Keratinocyte (primary cell): ENCODE measurements at regions not wholly inside any gene's neighbourhood (a gene's known extent, or its start where the extent isn't known, plus 50 kb on each side); places are given as distances from the start of the nearest gene placed in this dataset.
"Not testable (repeated sequence)": the region's sequence is repeated elsewhere in the genome, so short reads cannot be mapped to it uniquely, and the experiment has no call there.

Source experiments
- DNase-seq: peaks from one replicate; pipeline ENCODE4 v3.0.0-alpha.2; 2011; ENCODE audit warnings: low read depth, missing footprints, low spot score
- FAIRE-seq: peaks from 2 replicates; lab custom pipeline; 2011; peaks lifted over from hg19 to GRCh38; lab: Jason Lieb, UNC
- H2AFZ ChIP-seq: 2 replicates; pipeline ENCODE4 v1.6.0; 2012; ENCODE audit warnings: low read length, control low read depth, inconsistent platforms; ENCODE audit not compliant: control insufficient read depth
- H3K27ac ChIP-seq: 2 replicates; pipeline ENCODE4 v1.5.1; 2011; ENCODE audit warnings: low read length; ENCODE audit not compliant: control insufficient read depth, insufficient read depth
- H3K27me3 ChIP-seq: 3 replicates; pipeline ENCODE4 v1.6.0; 2011; ENCODE audit warnings: low read length; ENCODE audit not compliant: control insufficient read depth, insufficient read depth; ENCODE audit errors: extremely low read depth
- H3K36me3 ChIP-seq, 2 experiments: 2 replicates in 1 of 2; 3 replicates in 1 of 2; pipeline ENCODE4 v1.5.1; 2011; ENCODE audit warnings: low read length in 2 of 2, mild to moderate bottlenecking in 1 of 2; ENCODE audit not compliant: control insufficient read depth in 2 of 2, insufficient read depth in 2 of 2; ENCODE audit errors: extremely low read depth in 1 of 2
- H3K4me1 ChIP-seq: 3 replicates; pipeline ENCODE4 v1.5.1; 2011; ENCODE audit warnings: low read length; ENCODE audit not compliant: control insufficient read depth, insufficient read depth; ENCODE audit errors: extremely low read depth
- H3K4me2 ChIP-seq: 3 replicates; pipeline ENCODE4 v1.6.0; 2011; ENCODE audit warnings: low read depth, low read length; ENCODE audit not compliant: control insufficient read depth, insufficient read depth; ENCODE audit errors: extremely low read depth
- H3K4me3 ChIP-seq, 3 experiments: fragments of 200-600 bp in 1 of 3; sonication (generic) in 1 of 3; 2 replicates in 2 of 3; 3 replicates in 1 of 3; pipeline ENCODE4 v1.5.1; 2011 to 2016; ENCODE audit warnings: low read length in 3 of 3, mild to moderate bottlenecking in 3 of 3, control low read depth in 2 of 3, inconsistent platforms in 1 of 3, low read depth in 1 of 3, mixed read lengths in 1 of 3, mixed run types in 1 of 3, moderate library complexity in 1 of 3; ENCODE audit not compliant: control insufficient read depth in 2 of 3, insufficient read depth in 2 of 3; ENCODE audit errors: extremely low read depth in 1 of 3
- H3K79me2 ChIP-seq: 2 replicates; pipeline ENCODE4 v1.6.0; 2012; ENCODE audit warnings: low read length; ENCODE audit not compliant: control insufficient read depth, insufficient read depth
- H3K9ac ChIP-seq: 3 replicates; pipeline ENCODE4 v1.6.0; 2011; ENCODE audit warnings: low read length; ENCODE audit not compliant: control insufficient read depth, insufficient read depth; ENCODE audit errors: extremely low read depth
- H3K9me1 ChIP-seq: 3 replicates; pipeline ENCODE4 v1.6.0; 2011; ENCODE audit warnings: low read length; ENCODE audit not compliant: control insufficient read depth, insufficient read depth; ENCODE audit errors: extremely low read depth
- H3K9me3 ChIP-seq: 2 replicates; pipeline ENCODE4 v1.5.1; 2012; ENCODE audit warnings: low read depth, low read length; ENCODE audit not compliant: control insufficient read depth
- H4K20me1 ChIP-seq: 3 replicates; pipeline ENCODE4 v1.6.0; 2011; ENCODE audit warnings: low read length; ENCODE audit not compliant: control insufficient read depth, insufficient read depth; ENCODE audit errors: extremely low read depth
- EZH2 ChIP-seq: IDR thresholded peaks from one replicate; pipeline ENCODE4 v1.6.1; 2012; ENCODE audit warnings: inconsistent platforms, mild to moderate bottlenecking, low read length, moderate library complexity
- dilution Hi-C: fragments of 300-500 bp; cut with MboI; formaldehyde crosslinking; loops from one replicate; pipeline ENCODE4 v1.7.0; 2020; ENCODE audit warnings: low sequenced_read_pairs; ENCODE audit not compliant: extremely low pct_ligation_motif_present
- TF ChIP-seq, protein P1 (sequence below), 3 experiments: IDR thresholded peaks in 1 of 3; conservative IDR thresholded peaks in 1 of 3; optimal IDR thresholded peaks in 1 of 3; 2 replicates in 2 of 3; 3 replicates in 1 of 3; pipeline versions ENCODE3 to v1.5.1; 2011; ENCODE audit warnings: low read length in 3 of 3, mild to moderate bottlenecking in 3 of 3, moderate library complexity in 2 of 3, control low read depth in 1 of 3, inconsistent platforms in 1 of 3; ENCODE audit not compliant: insufficient read depth in 2 of 3; ENCODE audit errors: extremely low read depth in 1 of 3

DNA sequence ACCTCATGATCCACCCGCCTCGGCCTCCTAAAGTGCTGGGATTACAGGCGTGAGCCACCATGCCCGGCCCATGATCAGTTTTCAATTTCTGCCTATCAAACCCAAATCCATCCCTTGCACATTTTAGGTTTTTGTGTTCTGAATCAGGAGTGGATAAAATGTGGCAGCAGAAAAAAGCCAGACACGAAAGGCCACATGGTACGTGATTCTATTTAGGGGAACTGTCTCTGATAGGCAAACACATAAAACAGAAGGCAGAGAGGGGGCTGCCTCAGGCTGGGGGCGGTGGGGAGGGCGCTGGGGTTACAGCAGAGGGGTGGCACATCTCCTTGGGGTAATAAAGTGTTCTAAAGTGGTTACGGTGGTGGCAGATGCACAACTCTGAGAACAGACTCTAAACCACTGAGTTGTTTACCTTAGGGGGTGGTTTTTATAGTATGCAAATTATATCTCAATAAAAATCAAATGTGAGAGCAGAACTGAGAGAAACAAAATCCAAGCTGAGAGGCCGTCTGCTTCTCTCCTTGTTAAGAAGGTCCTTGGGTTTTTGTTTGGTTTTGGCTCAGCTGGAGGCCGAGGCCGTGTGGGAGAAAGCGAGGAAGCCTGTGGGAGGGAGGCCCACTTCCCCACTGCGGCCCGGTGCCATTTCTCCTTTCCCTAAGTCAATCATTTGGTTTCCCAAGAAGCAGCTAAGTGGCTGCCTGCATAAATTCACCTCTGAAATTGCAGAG lies 78.0 kb downstream of the SOWAHC start:
- TF ChIP-seq, protein P1, sequence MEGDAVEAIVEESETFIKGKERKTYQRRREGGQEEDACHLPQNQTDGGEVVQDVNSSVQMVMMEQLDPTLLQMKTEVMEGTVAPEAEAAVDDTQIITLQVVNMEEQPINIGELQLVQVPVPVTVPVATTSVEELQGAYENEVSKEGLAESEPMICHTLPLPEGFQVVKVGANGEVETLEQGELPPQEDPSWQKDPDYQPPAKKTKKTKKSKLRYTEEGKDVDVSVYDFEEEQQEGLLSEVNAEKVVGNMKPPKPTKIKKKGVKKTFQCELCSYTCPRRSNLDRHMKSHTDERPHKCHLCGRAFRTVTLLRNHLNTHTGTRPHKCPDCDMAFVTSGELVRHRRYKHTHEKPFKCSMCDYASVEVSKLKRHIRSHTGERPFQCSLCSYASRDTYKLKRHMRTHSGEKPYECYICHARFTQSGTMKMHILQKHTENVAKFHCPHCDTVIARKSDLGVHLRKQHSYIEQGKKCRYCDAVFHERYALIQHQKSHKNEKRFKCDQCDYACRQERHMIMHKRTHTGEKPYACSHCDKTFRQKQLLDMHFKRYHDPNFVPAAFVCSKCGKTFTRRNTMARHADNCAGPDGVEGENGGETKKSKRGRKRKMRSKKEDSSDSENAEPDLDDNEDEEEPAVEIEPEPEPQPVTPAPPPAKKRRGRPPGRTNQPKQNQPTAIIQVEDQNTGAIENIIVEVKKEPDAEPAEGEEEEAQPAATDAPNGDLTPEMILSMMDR (optimal IDR thresholded peaks at IDR 0.05 in 1 of 3, IDR thresholded peaks at IDR 0.05 in 1 of 3, conservative IDR thresholded peaks at IDR 0.05 in 1 of 3; ENCODE audit: extremely low read depth in 1 of 3, insufficient read depth in 2 of 3, low read length in 3 of 3) = no peak
- no peak for TF ChIP-seq EZH2
- Histone ChIP-seq H3K27me3 (no peaks in the 10 kb centered on the region), H3K36me3 (no peaks in the 10 kb centered on the region), H3K4me3 (no peak overlapping the region), H4K20me1 (no peaks in the 10 kb centered on the region), H3K4me1 (peaks cover 12% of the 10 kb centered on the region), H3K4me2 (no peak overlapping the region), H3K9me1 (no peaks in the 10 kb centered on the region), H3K27ac (no peak overlapping the region), H3K79me2 (no peaks in the 10 kb centered on the region), H3K9me3 (no peaks in the 10 kb centered on the region), H3K9ac (no peak overlapping the region), H2AFZ (no peak overlapping the region)
- FAIRE-seq (no peak), DNase-seq (no peak)
- dilution Hi-C loops = no loop called here

DNA sequence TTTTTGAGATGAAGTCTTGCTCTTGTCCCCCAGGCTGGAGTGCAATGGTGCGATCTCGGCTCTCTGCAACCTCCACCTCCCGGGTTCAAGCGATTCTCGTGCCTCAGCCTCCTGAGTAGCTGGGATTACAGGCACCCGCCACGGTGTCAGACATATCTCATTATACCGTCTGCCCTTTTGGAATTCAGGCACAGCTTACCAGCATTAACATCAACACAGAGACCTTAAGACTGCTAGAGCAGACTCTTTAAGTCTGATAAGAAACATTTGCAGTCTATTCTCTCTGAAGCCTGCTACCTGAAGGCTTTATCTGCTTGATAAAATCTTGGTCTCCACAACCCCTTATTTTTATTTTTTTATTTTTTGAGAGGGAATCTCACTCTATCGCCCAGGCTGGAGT lies 78.7 kb downstream of the SOWAHC start:
- H3K4me3 ChIP-seq, H2AFZ ChIP-seq, H3K9me3 ChIP-seq, H3K27me3 ChIP-seq, FAIRE-seq, H3K9me1 ChIP-seq, H3K4me2 ChIP-seq, dilution Hi-C loops, H3K36me3 ChIP-seq, H3K79me2 ChIP-seq, H4K20me1 ChIP-seq, H3K9ac ChIP-seq, DNase-seq, H3K27ac ChIP-seq: not testable (repeated sequence)
- peaks cover 12% of the 10 kb centered on the region for H3K4me1 ChIP-seq

DNA sequence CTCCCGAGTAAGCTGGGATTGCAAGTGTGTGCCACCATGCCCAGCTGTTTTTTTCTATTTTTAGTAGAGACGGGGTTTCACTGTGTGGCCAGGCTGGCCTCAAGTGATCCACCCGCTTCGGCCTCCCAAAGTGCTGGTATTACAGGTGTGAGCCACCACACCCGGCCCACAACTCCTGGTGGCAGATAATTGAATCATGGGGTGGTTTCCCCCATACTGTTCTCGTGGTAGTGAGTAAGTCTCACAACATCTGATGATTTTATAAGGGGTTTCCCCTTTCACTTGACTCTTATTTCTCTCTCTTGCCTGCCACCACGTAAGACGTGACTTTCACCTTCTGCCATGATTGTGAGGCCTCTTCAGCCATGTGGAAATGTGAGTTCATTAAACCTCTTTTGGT lies 79.1 kb downstream of the SOWAHC start:
- H4K20me1 ChIP-seq, H2AFZ ChIP-seq, H3K4me3 ChIP-seq, H3K4me2 ChIP-seq, H3K36me3 ChIP-seq, H3K27ac ChIP-seq, H3K9ac ChIP-seq, DNase-seq, H3K9me1 ChIP-seq, H3K9me3 ChIP-seq, H3K27me3 ChIP-seq, dilution Hi-C loops, FAIRE-seq, H3K79me2 ChIP-seq: not testable (repeated sequence)
- peaks cover 12% of the 10 kb centered on the region for H3K4me1 ChIP-seq
